GM12878 (cell line): ENCODE measurements at regions not wholly inside any gene's neighbourhood (a gene's known extent, or its start where the extent isn't known, plus 50 kb on each side); places are given as distances from the start of the nearest gene placed in this dataset.

ENCODE experiments used
- ATAC-seq: fragments of 200-7000 bp; cut with Tn5 transposase; 3 replicates; pipeline ENCODE4 v1.9.1; 2020; ENCODE audit warnings: mild to moderate bottlenecking, moderate library complexity
- BruUV-seq: library from RNA; stranded (reverse); fragments of 400-500 nt; replicated peaks from 2 replicates; lab custom pipeline; 2021; lab: Mats Ljungman, UMichigan
- CTCF ChIA-PET: fragments of 300-600 bp; sonication (Branson Sonifier 250); formaldehyde crosslinking; extraction: SDS; loops from one replicate; lab custom pipeline; 2021; ENCODE audit warnings: inconsistent platforms; lab: Yijun Ruan, JAX
- POLR2A ChIA-PET: fragments of 350-600 bp; formaldehyde crosslinking; extraction: SDS; loops from one replicate; lab custom pipeline; 2021; ENCODE audit warnings: inconsistent platforms; lab: Charles Lee
- RAD21 ChIA-PET: fragments of 300-600 bp; sonication (Branson Sonifier 250); formaldehyde crosslinking; loops from one replicate; lab custom pipeline; 2023; ENCODE audit warnings: antibody characterized with exemption; ENCODE audit not compliant: unreplicated experiment; lab: Charles Lee
- SMC1A ChIA-PET: fragments of 300-600 bp; sonication (Branson Sonifier 250); formaldehyde crosslinking; loops from one replicate; lab custom pipeline; 2023; ENCODE audit not compliant: unreplicated experiment, uncharacterized antibody; lab: Charles Lee
- DNase-seq: peaks from one replicate; pipeline ENCODE4 v3.0.0-alpha.2; 2011; ENCODE audit warnings: low read depth, low spot score
- FAIRE-seq: peaks from 3 replicates; lab custom pipeline; 2011; peaks lifted over from hg19 to GRCh38; lab: Jason Lieb, UNC
- H2AFZ ChIP-seq: 2 replicates; pipeline ENCODE4 v1.6.0; 2011; ENCODE audit warnings: low read depth, low read length, control low read depth; ENCODE audit not compliant: control insufficient read depth
- H3K27ac ChIP-seq: 2 replicates; pipeline ENCODE4 v1.5.1; 2011; ENCODE audit warnings: control low read depth; ENCODE audit not compliant: control insufficient read depth, insufficient read depth
- H3K27me3 ChIP-seq, 2 experiments: replicated peaks in 1 of 2; 2 replicates each; pipeline versions ENCODE4 v1.6.0 to v1.6.1; 2011; ENCODE audit warnings: low read length in 1 of 2; ENCODE audit not compliant: control insufficient read depth in 2 of 2, insufficient read depth in 2 of 2
- H3K36me3 ChIP-seq, 2 experiments: 2 replicates each; pipeline ENCODE4 v1.5.1; 2011; ENCODE audit warnings: low read length in 1 of 2; ENCODE audit not compliant: control insufficient read depth in 2 of 2, insufficient read depth in 2 of 2
- H3K4me1 ChIP-seq: 2 replicates; pipeline ENCODE4 v1.6.1; 2011; ENCODE audit warnings: mild to moderate bottlenecking, low read length, moderate library complexity, mixed read lengths; ENCODE audit not compliant: control insufficient read depth, insufficient read depth
- H3K4me2 ChIP-seq: 2 replicates; pipeline ENCODE4 v1.6.0; 2011; ENCODE audit warnings: control low read depth; ENCODE audit not compliant: control insufficient read depth, insufficient read depth
- H3K4me3 ChIP-seq: fragments of 200-600 bp; sonication (generic); 2 replicates; pipeline ENCODE4 v1.5.1; 2016
- H3K79me2 ChIP-seq: 2 replicates; pipeline ENCODE4 v1.6.0; 2011; ENCODE audit warnings: low read length; ENCODE audit not compliant: control insufficient read depth, insufficient read depth
- H3K9ac ChIP-seq: 2 replicates; pipeline ENCODE4 v1.8.0; 2011; ENCODE audit warnings: low read length, control low read depth, mixed read lengths; ENCODE audit not compliant: control insufficient read depth, insufficient read depth
- H3K9me3 ChIP-seq: replicated peaks from 3 replicates; pipeline ENCODE4 v1.5.1; 2011; ENCODE audit warnings: mild to moderate bottlenecking, low read length; ENCODE audit not compliant: control insufficient read depth, insufficient read depth
- H4K20me1 ChIP-seq: 2 replicates; pipeline ENCODE4 v1.6.0; 2011; ENCODE audit not compliant: control insufficient read depth, insufficient read depth
- CHD1 ChIP-seq: IDR thresholded peaks from 2 replicates; pipeline ENCODE4 v1.6.1; 2012; ENCODE audit warnings: low read depth, low read length, improper control_type of control experiment
- EED ChIP-seq: sonication (generic); IDR thresholded peaks from 2 replicates; pipeline ENCODE4 v1.6.1; 2016; ENCODE audit warnings: antibody characterized with exemption, low read depth
- ETV6 ChIP-seq, 2 experiments: fragments of 450-650 bp in 1 of 2; IDR thresholded peaks in 1 of 2; conservative IDR thresholded peaks in 1 of 2; 2 replicates each; pipeline ENCODE4 v1.6.1; 2014; ENCODE audit warnings: antibody characterized with exemption in 1 of 2, borderline replicate concordance in 1 of 2, low read depth in 1 of 2, mild to moderate bottlenecking in 1 of 2, moderate library complexity in 1 of 2
- GATAD2B ChIP-seq: fragments of 450-650 bp; conservative IDR thresholded peaks from 2 replicates; pipeline ENCODE4 v1.6.1; 2017; ENCODE audit warnings: low read depth, mild to moderate bottlenecking, moderate library complexity
- HDAC2 ChIP-seq: fragments of 200-600 bp; sonication (generic); IDR thresholded peaks from 2 replicates; pipeline ENCODE4 v1.6.1; 2017
- JUNB ChIP-seq: IDR thresholded peaks from 2 replicates; pipeline ENCODE4 v1.6.1; 2016; ENCODE audit warnings: antibody characterized with exemption, mild to moderate bottlenecking
- NRF1 ChIP-seq: conservative IDR thresholded peaks from 2 replicates; pipeline ENCODE4 v1.6.1; 2011; ENCODE audit warnings: mild to moderate bottlenecking, low read depth, low read length, improper control_type of control experiment
- POLR2AphosphoS5 ChIP-seq: IDR thresholded peaks from 2 replicates; pipeline ENCODE4 v1.6.1; 2011; ENCODE audit warnings: mild to moderate bottlenecking, low read length, inconsistent platforms
- POU2F2 ChIP-seq: IDR thresholded peaks from 3 replicates; pipeline ENCODE4 v1.6.1; 2011; ENCODE audit warnings: low read depth, mild to moderate bottlenecking, low read length, borderline replicate concordance
- RAD21 ChIP-seq: IDR thresholded peaks from 2 replicates; pipeline ENCODE4 v1.6.1; 2011; ENCODE audit warnings: mild to moderate bottlenecking, low read depth, low read length, moderate library complexity; ENCODE audit not compliant: insufficient read depth
- SIN3A ChIP-seq: IDR thresholded peaks from 2 replicates; pipeline ENCODE4 v1.6.1; 2012; ENCODE audit warnings: low read depth, low read length, improper control_type of control experiment
- YBX1 ChIP-seq: fragments of 450-650 bp; IDR thresholded peaks from 2 replicates; pipeline ENCODE4 v1.6.1; 2016; ENCODE audit warnings: antibody characterized with exemption
- ZNF274 ChIP-seq: IDR thresholded peaks from one replicate; pipeline ENCODE4 v1.8.0; 2011; ENCODE audit not compliant: insufficient read length, insufficient read depth
- ZNF384 ChIP-seq: IDR thresholded peaks from 2 replicates; pipeline ENCODE4 v1.6.1; 2012; ENCODE audit warnings: low read depth, mild to moderate bottlenecking, low read length, improper control_type of control experiment, borderline replicate concordance
- ZNF622 ChIP-seq: fragments of 450-650 bp; IDR thresholded peaks from 2 replicates; pipeline ENCODE4 v1.6.1; 2017; ENCODE audit warnings: mild to moderate bottlenecking, inconsistent platforms
- WGBS: methylation state at CpG from one replicate; pipeline ENCODE4 v1.1.6; 2016; ENCODE audit warnings: low lambda C conversion rate; ENCODE audit not compliant: insufficient replicate concordance, insufficient coverage; ENCODE audit errors: missing lambda C conversion rate; 5-methylcytosine and 5-hydroxymethylcytosine counted together
- in situ Hi-C: fragments of 300-500 bp; cut with MboI; formaldehyde crosslinking; loops from 9 replicates; pipeline ENCODE4 v1.14.3; 2018; ENCODE audit warnings: mixed read lengths
- intact Hi-C: fragments of 100-400 bp; cut with micrococcal nuclease; formaldehyde crosslinking; loops from one replicate; pipeline ENCODE4 v1.14.2; 2022; ENCODE audit not compliant: unreplicated experiment
- TF ChIP-seq, protein P1 (sequence below): IDR thresholded peaks from 2 replicates; pipeline ENCODE4 v1.6.1; 2012; ENCODE audit warnings: improper control_type of control experiment, low read depth, low read length; ENCODE audit not compliant: insufficient replicate concordance
- TF ChIP-seq, protein P2 (sequence below): fragments of 450-650 bp; formaldehyde crosslinking; IDR thresholded peaks from 2 replicates; pipeline ENCODE4 v1.4.0; 2020; ENCODE audit warnings: mild to moderate bottlenecking, moderate library complexity

DNA sequence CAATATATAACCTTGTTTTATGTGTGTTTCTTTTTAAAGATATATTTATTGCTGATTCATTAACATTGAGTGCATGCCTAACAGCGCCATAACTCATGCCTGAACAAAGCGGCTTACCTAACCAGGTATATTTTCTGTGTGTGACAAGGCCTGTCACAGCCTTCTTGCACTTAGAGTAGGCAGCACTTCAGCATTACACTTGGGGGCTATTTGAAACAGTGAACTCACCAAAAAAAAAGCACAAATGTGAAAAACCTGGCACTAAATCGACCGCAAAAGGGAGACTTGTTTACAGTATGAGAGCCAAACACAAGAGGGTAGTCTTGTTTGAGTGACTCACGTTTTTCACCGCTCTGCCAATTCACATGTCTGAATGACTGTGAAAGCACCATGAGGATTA, 111.7 kb downstream of the DISP1 start (continued):
- TF ChIP-seq ZNF384: no peak
- TF ChIP-seq, all 136 proteins: peak for 0

DNA sequence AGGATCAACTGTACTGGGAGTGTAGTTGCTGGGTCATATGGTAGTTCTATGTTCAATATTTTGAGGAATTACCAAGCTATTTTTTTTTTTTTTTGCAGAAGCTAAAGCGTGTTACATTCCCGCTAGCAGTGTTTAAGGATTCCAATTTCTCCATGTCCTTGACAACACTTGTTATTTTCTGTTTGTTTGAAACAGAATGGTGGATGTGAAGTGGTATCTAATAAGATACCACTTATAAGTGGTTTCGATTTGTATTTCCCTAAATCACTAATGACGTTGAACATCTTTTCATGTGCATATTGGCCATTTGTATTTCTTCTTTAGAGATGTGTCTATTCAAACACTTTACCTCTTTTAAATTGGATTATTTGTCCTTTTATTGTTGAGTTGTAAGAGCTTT, 112.2 kb downstream of the DISP1 start:
- Histone ChIP-seq H3K4me1 (no peaks in the 10 kb centered on the region), H4K20me1 (no peaks in the 10 kb centered on the region), H3K27me3 (no peaks in the 10 kb centered on the region), H2AFZ (no peak overlapping the region), H3K9me3 (no peaks in the 10 kb centered on the region), H3K4me3 (no peak overlapping the region), H3K4me2 (no peak overlapping the region), H3K9ac (no peak overlapping the region), H3K27ac (no peak overlapping the region), H3K79me2 (no peaks in the 10 kb centered on the region), H3K36me3 (no peaks in the 10 kb centered on the region)
- RAD21 ChIA-PET: no interaction called here
- no peak for FAIRE-seq
- no TSS peak for BruUV-seq
- POLR2A ChIA-PET: no interaction called here
- SMC1A ChIA-PET: no interaction called here
- intact Hi-C loops: no loop called here
- 71% methylated on average over 4 of the region's 4 CpGs for WGBS
- no peak for ATAC-seq
- no peak for DNase-seq
- in situ Hi-C loops: no loop called here
- CTCF ChIA-PET: no interaction called here
- TF ChIP-seq EED (no peak), POLR2AphosphoS5 (no peak), JUNB (no peak), ETV6 (conservative IDR thresholded peaks at IDR 0.05 in 1 of 2, IDR thresholded peaks at IDR 0.05 in 1 of 2; ENCODE audit: borderline replicate concordance in 1 of 2, low read depth in 1 of 2) (no peak), GATAD2B (no peak), SIN3A (no peak), YBX1 (no peak), HDAC2 (no peak), ZNF622 (no peak), RAD21 (no peak), POU2F2 (no peak), NRF1 (no peak), CHD1 (no peak), ZNF274 (no peak)
- TF ChIP-seq, protein P1, sequence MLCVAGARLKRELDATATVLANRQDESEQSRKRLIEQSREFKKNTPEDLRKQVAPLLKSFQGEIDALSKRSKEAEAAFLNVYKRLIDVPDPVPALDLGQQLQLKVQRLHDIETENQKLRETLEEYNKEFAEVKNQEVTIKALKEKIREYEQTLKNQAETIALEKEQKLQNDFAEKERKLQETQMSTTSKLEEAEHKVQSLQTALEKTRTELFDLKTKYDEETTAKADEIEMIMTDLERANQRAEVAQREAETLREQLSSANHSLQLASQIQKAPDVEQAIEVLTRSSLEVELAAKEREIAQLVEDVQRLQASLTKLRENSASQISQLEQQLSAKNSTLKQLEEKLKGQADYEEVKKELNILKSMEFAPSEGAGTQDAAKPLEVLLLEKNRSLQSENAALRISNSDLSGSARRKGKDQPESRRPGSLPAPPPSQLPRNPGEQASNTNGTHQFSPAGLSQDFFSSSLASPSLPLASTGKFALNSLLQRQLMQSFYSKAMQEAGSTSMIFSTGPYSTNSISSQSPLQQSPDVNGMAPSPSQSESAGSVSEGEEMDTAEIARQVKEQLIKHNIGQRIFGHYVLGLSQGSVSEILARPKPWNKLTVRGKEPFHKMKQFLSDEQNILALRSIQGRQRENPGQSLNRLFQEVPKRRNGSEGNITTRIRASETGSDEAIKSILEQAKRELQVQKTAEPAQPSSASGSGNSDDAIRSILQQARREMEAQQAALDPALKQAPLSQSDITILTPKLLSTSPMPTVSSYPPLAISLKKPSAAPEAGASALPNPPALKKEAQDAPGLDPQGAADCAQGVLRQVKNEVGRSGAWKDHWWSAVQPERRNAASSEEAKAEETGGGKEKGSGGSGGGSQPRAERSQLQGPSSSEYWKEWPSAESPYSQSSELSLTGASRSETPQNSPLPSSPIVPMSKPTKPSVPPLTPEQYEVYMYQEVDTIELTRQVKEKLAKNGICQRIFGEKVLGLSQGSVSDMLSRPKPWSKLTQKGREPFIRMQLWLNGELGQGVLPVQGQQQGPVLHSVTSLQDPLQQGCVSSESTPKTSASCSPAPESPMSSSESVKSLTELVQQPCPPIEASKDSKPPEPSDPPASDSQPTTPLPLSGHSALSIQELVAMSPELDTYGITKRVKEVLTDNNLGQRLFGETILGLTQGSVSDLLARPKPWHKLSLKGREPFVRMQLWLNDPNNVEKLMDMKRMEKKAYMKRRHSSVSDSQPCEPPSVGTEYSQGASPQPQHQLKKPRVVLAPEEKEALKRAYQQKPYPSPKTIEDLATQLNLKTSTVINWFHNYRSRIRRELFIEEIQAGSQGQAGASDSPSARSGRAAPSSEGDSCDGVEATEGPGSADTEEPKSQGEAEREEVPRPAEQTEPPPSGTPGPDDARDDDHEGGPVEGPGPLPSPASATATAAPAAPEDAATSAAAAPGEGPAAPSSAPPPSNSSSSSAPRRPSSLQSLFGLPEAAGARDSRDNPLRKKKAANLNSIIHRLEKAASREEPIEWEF: no peak
- TF ChIP-seq, protein P2, sequence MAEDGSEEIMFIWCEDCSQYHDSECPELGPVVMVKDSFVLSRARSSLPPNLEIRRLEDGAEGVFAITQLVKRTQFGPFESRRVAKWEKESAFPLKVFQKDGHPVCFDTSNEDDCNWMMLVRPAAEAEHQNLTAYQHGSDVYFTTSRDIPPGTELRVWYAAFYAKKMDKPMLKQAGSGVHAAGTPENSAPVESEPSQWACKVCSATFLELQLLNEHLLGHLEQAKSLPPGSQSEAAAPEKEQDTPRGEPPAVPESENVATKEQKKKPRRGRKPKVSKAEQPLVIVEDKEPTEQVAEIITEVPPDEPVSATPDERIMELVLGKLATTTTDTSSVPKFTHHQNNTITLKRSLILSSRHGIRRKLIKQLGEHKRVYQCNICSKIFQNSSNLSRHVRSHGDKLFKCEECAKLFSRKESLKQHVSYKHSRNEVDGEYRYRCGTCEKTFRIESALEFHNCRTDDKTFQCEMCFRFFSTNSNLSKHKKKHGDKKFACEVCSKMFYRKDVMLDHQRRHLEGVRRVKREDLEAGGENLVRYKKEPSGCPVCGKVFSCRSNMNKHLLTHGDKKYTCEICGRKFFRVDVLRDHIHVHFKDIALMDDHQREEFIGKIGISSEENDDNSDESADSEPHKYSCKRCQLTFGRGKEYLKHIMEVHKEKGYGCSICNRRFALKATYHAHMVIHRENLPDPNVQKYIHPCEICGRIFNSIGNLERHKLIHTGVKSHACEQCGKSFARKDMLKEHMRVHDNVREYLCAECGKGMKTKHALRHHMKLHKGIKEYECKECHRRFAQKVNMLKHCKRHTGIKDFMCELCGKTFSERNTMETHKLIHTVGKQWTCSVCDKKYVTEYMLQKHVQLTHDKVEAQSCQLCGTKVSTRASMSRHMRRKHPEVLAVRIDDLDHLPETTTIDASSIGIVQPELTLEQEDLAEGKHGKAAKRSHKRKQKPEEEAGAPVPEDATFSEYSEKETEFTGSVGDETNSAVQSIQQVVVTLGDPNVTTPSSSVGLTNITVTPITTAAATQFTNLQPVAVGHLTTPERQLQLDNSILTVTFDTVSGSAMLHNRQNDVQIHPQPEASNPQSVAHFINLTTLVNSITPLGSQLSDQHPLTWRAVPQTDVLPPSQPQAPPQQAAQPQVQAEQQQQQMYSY (CRISPR knock-in tag): no peak
